Transverse colon (tissue), 4 donors: ENCODE measurements at regions not wholly inside any gene's neighbourhood (a gene's known extent, or its start where the extent isn't known, plus 50 kb on each side); places are given as distances from the start of the nearest gene placed in this dataset.

Experiments used
- DNase-seq: peaks from one replicate; pipeline ENCODE4 v3.0.0-alpha.2; 2019
- H3K27ac ChIP-seq, 4 donors: fragments of 200-600 bp; sonication (generic); 2 replicates each; pipeline ENCODE4 v1.5.1; 2016 to 2018; ENCODE audit warnings: inconsistent platforms in 4 of 4
- H3K27me3 ChIP-seq: fragments of 200-600 bp; sonication (generic); 2 replicates; pipeline ENCODE4 v1.5.1; 2017; ENCODE audit warnings: inconsistent platforms
- H3K36me3 ChIP-seq, 4 donors: fragments of 200-600 bp; sonication (generic); 2 replicates each; pipeline ENCODE4 v1.5.1; 2017 to 2019; ENCODE audit warnings: inconsistent platforms in 4 of 4
- H3K4me1 ChIP-seq, 4 donors: fragments of 200-600 bp; sonication (generic); 2 replicates each; pipeline ENCODE4 v1.5.1; 2017 to 2020; ENCODE audit warnings: inconsistent platforms in 4 of 4
- H3K4me3 ChIP-seq, 4 donors: fragments of 200-600 bp; sonication (generic); 1 replicate in 1 of 4; 2 replicates in 3 of 4; pipeline versions ENCODE4 v1.5.1 to v1.6.1; 2017 to 2019; ENCODE audit warnings: inconsistent platforms in 4 of 4
- H3K9me3 ChIP-seq, 2 donors: fragments of 200-600 bp; sonication (generic); 2 replicates each; pipeline ENCODE4 v1.5.1; 2017 to 2019; ENCODE audit warnings: inconsistent platforms in 2 of 2
- CTCF ChIP-seq, 5 experiments: fragments of 200-600 bp in 3 of 5; fragments of 450-650 bp in 2 of 5; sonication (generic) in 3 of 5; IDR thresholded peaks; 1 replicate in 2 of 5; 2 replicates in 3 of 5; pipeline ENCODE4 v1.5.1; 2016 to 2017; ENCODE audit warnings: antibody characterized with exemption in 5 of 5, inconsistent platforms in 3 of 5, mild to moderate bottlenecking in 2 of 5, moderate library complexity in 1 of 5
- EP300 ChIP-seq: sonication (generic); formaldehyde crosslinking; IDR thresholded peaks from one replicate; pipeline ENCODE4 v1.6.1; 2017; ENCODE audit warnings: antibody characterized with exemption, low read depth
- POLR2A ChIP-seq: fragments of 450-650 bp; IDR thresholded peaks from one replicate; pipeline ENCODE4 v1.6.1; 2016; ENCODE audit warnings: antibody characterized with exemption, mild to moderate bottlenecking, moderate library complexity
- POLR2AphosphoS5 ChIP-seq, 3 donors: sonication (generic); formaldehyde crosslinking; IDR thresholded peaks; one replicate each; pipeline ENCODE4 v1.6.1; 2016; ENCODE audit warnings: antibody characterized with exemption in 3 of 3
- WGBS, 2 donors: methylation state at CpG; one replicate each; pipeline ENCODE4 v1.1.5; 2018; ENCODE audit warnings: low coverage in 1 of 2; 5-methylcytosine and 5-hydroxymethylcytosine counted together
- in situ Hi-C, 4 donors: fragments of 200-750 bp; cut with MboI; loops; one replicate each; pipeline versions ENCODE4 v1.15.0 to v1.15.1; 2017; ENCODE audit warnings: low sequenced_read_pairs in 3 of 4, low pct_ligation_motif_present in 1 of 4, low pct_unique_long_range_greater_than_20kb in 1 of 4
- intact Hi-C: fragments of 100-400 bp; cut with DNase I; formaldehyde crosslinking; loops from one replicate; pipeline ENCODE4 v1.15.1; 2023; ENCODE audit warnings: low total_unique reads

- no peak for TF ChIP-seq POLR2A
- no peak for TF ChIP-seq POLR2AphosphoS5 (IDR thresholded peaks at IDR 0.05)
- Histone ChIP-seq H3K27ac (no peak overlapping the region), H3K9me3 (no peaks in the 10 kb centered on the region), H3K27me3 (no peaks in the 10 kb centered on the region), H3K4me3 (no peak overlapping the region), H3K4me1 (no peaks in the 10 kb centered on the region), H3K36me3 (no peaks in the 10 kb centered on the region)
- intact Hi-C loops: no loop called here
- in situ Hi-C loops: no loop called here
- WGBS, 2 donors: 38 to 60% methylated on average over 1 to 4 of the region's 4 CpGs
- DNase-seq: no peak
These were observed 592.3 kb downstream of the TMEM114 start for GRCh38 chr16:7997966-7998365.

- WGBS, 2 donors: 45 to 49% methylated on average over 3 of the region's 3 CpGs
- H3K36me3 ChIP-seq: no peaks in the 10 kb centered on the region
- in situ Hi-C loops: no loop called here
- intact Hi-C loops: no loop called here
- H3K27me3 ChIP-seq: no peaks in the 10 kb centered on the region
- no peak for DNase-seq
- H3K27ac ChIP-seq: no peak overlapping the region
- H3K9me3 ChIP-seq: no peaks in the 10 kb centered on the region
- no peaks in the 10 kb centered on the region for H3K4me1 ChIP-seq
- H3K4me3 ChIP-seq: no peak overlapping the region
- TF ChIP-seq EP300 (no peak), POLR2AphosphoS5 (IDR thresholded peaks at IDR 0.05) (no peak), POLR2A (no peak), CTCF (IDR thresholded peaks at IDR 0.05) (no peak)
These were observed 597.7 kb downstream of the TMEM114 start for GRCh38 chr16:7992616-7993015.

GRCh38 chr16:7990626-7991260, 599.6 kb downstream of the TMEM114 start:
- in situ Hi-C loops (no loop called here), intact Hi-C loops (no loop called here)
- no peaks in the 10 kb centered on the region for H3K27me3 ChIP-seq
- DNase-seq: no peak
- H3K36me3 ChIP-seq: no peaks in the 10 kb centered on the region
- H3K27ac ChIP-seq: no peak overlapping the region
- WGBS, 2 donors: 57 to 70% methylated on average over 10 to 11 of the region's 11 CpGs
- H3K4me1 ChIP-seq: no peaks in the 10 kb centered on the region
- H3K4me3 ChIP-seq: no peak overlapping the region
- TF ChIP-seq CTCF (IDR thresholded peaks at IDR 0.05): no peak
- TF ChIP-seq POLR2AphosphoS5 (IDR thresholded peaks at IDR 0.05): no peak
- no peak for TF ChIP-seq EP300
- TF ChIP-seq POLR2A: no peak
- no peaks in the 10 kb centered on the region for H3K9me3 ChIP-seq

- 58 to 78% methylated on average over 3 of the region's 3 CpGs for WGBS, 2 donors
These were observed 606.6 kb downstream of the TMEM114 start for GRCh38 chr16:7983676-7984075.

GRCh38 chr16:7980133-7980483, 610.2 kb downstream of the TMEM114 start:
- no peaks in the 10 kb centered on the region for H3K9me3 ChIP-seq
- no peaks in the 10 kb centered on the region for H3K27me3 ChIP-seq
- in situ Hi-C loops: no loop called here
- TF ChIP-seq POLR2A (no peak), POLR2AphosphoS5 (IDR thresholded peaks at IDR 0.05) (no peak), CTCF (IDR thresholded peaks at IDR 0.05) (no peak), EP300 (no peak)
- no peak overlapping the region for H3K4me3 ChIP-seq
- intact Hi-C loops: no loop called here
- no peak overlapping the region for H3K27ac ChIP-seq
- WGBS, 2 donors: 34 to 41% methylated on average over 2 of the region's 2 CpGs
- H3K36me3 ChIP-seq: no peaks in the 10 kb centered on the region
- no peaks in the 10 kb centered on the region for H3K4me1 ChIP-seq
- DNase-seq: no peak

More at GRCh38 chr16:7983676-7984075, 606.6 kb downstream of the TMEM114 start:
- in situ Hi-C loops: no loop called here
- no peaks in the 10 kb centered on the region for H3K27me3 ChIP-seq
- H3K27ac ChIP-seq: no peak overlapping the region
- intact Hi-C loops: no loop called here
- TF ChIP-seq EP300: no peak
- no peak overlapping the region for H3K4me3 ChIP-seq
- DNase-seq: no peak
- no peaks in the 10 kb centered on the region for H3K36me3 ChIP-seq
- no peaks in the 10 kb centered on the region for H3K4me1 ChIP-seq
- H3K9me3 ChIP-seq: no peaks in the 10 kb centered on the region
